ENCODE measurements at regions not wholly inside any gene's neighbourhood (a gene's known extent, or its start where the extent isn't known, plus 50 kb on each side); places are given as distances from the start of the nearest gene placed in this dataset.

DNA sequence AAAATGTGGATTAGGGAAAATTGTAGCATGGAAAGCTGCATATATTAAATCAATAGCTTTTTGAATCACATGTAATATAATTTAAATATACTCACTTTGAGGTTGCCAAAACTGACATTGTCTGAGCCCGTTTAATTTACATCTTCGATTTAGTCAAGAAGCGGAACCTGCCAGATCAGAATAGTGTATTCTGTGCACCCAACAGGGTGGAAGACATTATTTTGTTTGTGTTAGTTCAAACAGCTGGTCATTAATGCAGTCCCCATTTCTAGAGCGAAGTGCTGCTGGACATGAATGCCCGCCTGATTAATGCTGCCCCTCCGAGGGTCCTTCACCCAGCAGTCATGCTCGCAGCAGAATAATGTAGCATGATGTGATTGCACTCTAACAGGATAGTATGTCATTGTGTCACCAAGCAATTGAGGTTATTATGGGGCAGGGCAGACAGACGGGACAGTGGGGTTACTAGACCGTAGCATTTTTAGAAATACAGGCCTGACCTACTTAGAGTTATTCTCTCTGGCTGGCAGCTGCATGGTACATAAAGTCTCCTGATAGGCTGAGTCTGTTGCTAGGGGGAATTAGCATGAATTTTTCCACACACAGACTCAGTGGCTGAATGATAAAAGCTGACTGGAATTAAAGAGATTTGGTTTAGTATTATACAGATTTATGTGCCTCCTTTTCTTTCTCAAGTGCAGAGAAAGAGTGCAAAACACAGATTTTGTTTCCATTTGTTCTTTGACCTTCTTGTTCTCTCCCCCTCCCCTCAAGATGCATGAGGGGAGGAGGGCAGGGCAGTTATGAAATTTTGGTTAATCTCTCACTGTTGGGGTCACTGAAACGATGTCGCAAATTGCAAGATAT lies 147.1 kb downstream of the PRL start:
- TF ChIP-seq, protein P1, sequence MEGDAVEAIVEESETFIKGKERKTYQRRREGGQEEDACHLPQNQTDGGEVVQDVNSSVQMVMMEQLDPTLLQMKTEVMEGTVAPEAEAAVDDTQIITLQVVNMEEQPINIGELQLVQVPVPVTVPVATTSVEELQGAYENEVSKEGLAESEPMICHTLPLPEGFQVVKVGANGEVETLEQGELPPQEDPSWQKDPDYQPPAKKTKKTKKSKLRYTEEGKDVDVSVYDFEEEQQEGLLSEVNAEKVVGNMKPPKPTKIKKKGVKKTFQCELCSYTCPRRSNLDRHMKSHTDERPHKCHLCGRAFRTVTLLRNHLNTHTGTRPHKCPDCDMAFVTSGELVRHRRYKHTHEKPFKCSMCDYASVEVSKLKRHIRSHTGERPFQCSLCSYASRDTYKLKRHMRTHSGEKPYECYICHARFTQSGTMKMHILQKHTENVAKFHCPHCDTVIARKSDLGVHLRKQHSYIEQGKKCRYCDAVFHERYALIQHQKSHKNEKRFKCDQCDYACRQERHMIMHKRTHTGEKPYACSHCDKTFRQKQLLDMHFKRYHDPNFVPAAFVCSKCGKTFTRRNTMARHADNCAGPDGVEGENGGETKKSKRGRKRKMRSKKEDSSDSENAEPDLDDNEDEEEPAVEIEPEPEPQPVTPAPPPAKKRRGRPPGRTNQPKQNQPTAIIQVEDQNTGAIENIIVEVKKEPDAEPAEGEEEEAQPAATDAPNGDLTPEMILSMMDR (IDR thresholded peaks at IDR 0.05; ENCODE audit: extremely low read depth, missing control alignments), result no peak
- DNase-seq (ENCODE audit: low spot score), result no peak

DNA sequence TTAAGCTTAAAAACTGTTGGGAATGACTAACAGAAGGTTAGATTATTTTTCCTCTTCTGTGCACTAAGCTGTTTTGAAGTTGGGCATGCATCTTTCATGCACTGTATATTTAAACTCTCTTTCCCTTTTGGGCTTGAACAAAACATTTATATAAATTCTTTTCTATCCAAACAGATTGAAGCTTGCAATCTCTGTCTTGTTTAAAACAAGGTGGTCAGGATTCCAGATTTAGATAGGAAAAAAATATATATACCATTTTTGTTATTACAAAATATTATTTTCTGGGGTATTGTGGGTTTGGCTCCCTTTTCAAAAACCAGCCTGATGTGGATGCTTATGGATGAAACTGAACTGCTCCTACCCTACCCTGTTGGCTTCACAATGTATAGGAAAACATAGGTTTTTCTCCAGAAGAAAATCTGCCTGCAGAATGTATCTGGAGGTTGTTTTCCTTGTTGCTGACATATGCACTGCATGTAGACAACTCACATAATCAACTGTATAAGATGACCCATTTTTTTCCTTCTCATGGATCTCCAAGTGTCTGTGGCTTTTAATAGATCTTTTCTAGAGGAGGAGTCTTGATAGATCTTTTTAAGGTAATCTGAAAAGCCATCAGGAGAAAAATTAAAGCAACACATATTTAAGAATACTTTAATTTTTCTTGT lies 146.3 kb downstream of the PRL start:
- TF ChIP-seq, protein P1 (IDR thresholded peaks at IDR 0.05; ENCODE audit: extremely low read depth, missing control alignments), result no peak
- DNase-seq (ENCODE audit: low spot score), result no peak

DNA sequence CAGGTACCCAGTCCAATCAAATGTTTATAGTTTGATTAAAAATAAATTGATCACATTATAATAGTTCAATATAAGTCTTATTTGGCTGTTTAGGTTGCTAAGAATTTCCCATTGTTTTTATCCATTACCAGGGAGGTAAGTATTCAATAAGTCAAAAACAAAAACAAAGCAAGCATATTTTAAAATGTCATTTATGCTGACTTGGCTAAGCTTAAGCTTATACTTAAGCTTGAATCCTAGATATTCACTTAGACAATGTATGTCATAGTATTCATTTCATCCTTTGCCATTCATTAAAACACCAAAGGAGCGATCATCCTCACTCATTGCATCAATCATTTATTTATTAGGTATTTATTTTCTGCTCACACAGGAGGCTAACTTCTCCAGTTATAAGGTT lies 144.9 kb downstream of the PRL start:
- TF ChIP-seq, protein P1 (IDR thresholded peaks at IDR 0.05; ENCODE audit: extremely low read depth, missing control alignments), result no peak
- no peak for DNase-seq (ENCODE audit: low spot score)

GRCh38 chr6:22152841-22153240 lies 144.0 kb downstream of the PRL start:
- TF ChIP-seq, protein P1 (IDR thresholded peaks at IDR 0.05; ENCODE audit: extremely low read depth, missing control alignments), result no peak
- no peak for DNase-seq (ENCODE audit: low spot score)

- no peak for DNase-seq (ENCODE audit: low spot score)
- TF ChIP-seq, protein P1 (IDR thresholded peaks at IDR 0.05; ENCODE audit: extremely low read depth, missing control alignments), result no peak
Observed at GRCh38 chr6:22153384-22154158, 143.3 kb downstream of the PRL start.

GRCh38 chr6:22155551-22155950 lies 141.3 kb downstream of the PRL start:
- no peak for DNase-seq (ENCODE audit: low spot score)
- TF ChIP-seq, protein P1 (IDR thresholded peaks at IDR 0.05; ENCODE audit: extremely low read depth, missing control alignments), result no peak
